Vagina (tissue), 2 donors: ENCODE measurements at regions not wholly inside any gene's neighbourhood (a gene's known extent, or its start where the extent isn't known, plus 50 kb on each side); places are given as distances from the start of the nearest gene placed in this dataset.

ENCODE experiments used
- DNase-seq, 2 donors: peaks; one replicate each; pipeline ENCODE4 v3.0.0-alpha.2; 2017; ENCODE audit errors: extremely low spot score in 2 of 2
- H3K27ac ChIP-seq: fragments of 200-600 bp; sonication (generic); one replicate; pipeline ENCODE4 v1.5.1; 2019
- H3K27me3 ChIP-seq: fragments of 200-600 bp; sonication (generic); one replicate; pipeline ENCODE4 v1.5.1; 2019
- H3K36me3 ChIP-seq, 2 donors: fragments of 200-600 bp; sonication (generic); one replicate each; pipeline ENCODE4 v1.5.1; 2017 to 2019
- H3K4me1 ChIP-seq: fragments of 200-600 bp; sonication (generic); one replicate; pipeline ENCODE4 v1.5.1; 2019
- H3K4me3 ChIP-seq, 2 donors: fragments of 200-600 bp; sonication (generic); 1 replicate in 1 of 2; 2 replicates in 1 of 2; pipeline ENCODE4 v1.5.1; 2016 to 2019
- H3K9me3 ChIP-seq: fragments of 200-600 bp; sonication (generic); one replicate; pipeline ENCODE4 v1.5.1; 2019
- CTCF ChIP-seq, 3 experiments: fragments of 450-650 bp in 2 of 3; fragments of 200-600 bp in 1 of 3; sonication (generic) in 1 of 3; IDR thresholded peaks; one replicate each; pipeline ENCODE4 v1.5.1; 2017 to 2019; ENCODE audit warnings: antibody characterized with exemption in 3 of 3, mild to moderate bottlenecking in 2 of 3, moderate library complexity in 2 of 3
- POLR2A ChIP-seq, 2 donors: fragments of 450-650 bp; IDR thresholded peaks; one replicate each; pipeline ENCODE4 v1.6.1; 2017; ENCODE audit warnings: antibody characterized with exemption in 2 of 2, mild to moderate bottlenecking in 2 of 2, moderate library complexity in 2 of 2
- POLR2AphosphoS5 ChIP-seq, 2 donors: sonication (generic); formaldehyde crosslinking; IDR thresholded peaks; one replicate each; pipeline ENCODE4 v1.9.0; 2017; ENCODE audit warnings: antibody characterized with exemption in 2 of 2, mild to moderate bottlenecking in 2 of 2, low read depth in 1 of 2; ENCODE audit not compliant: insufficient read depth in 1 of 2
- intact Hi-C: fragments of 100-400 bp; cut with DNase I; formaldehyde crosslinking; loops from one replicate; pipeline ENCODE4 v1.15.1; 2023

GRCh38 chr17:54813896-54814295 is 86.8 kb upstream of the TOM1L1 start:
- Histone ChIP-seq H3K4me3 (no peak overlapping the region), H3K27ac (no peak overlapping the region), H3K4me1 (no peaks in the 10 kb centered on the region), H3K27me3 (no peaks in the 10 kb centered on the region), H3K9me3 (no peaks in the 10 kb centered on the region), H3K36me3 (no peaks in the 10 kb centered on the region)
- DNase-seq = no peak
- intact Hi-C loops = no loop called here
- TF ChIP-seq CTCF (IDR thresholded peaks at IDR 0.05) (no peak), POLR2AphosphoS5 (IDR thresholded peaks at IDR 0.05; ENCODE audit: insufficient read depth in 1 of 2, low read depth in 1 of 2) (no peak), POLR2A (IDR thresholded peaks at IDR 0.05) (no peak)

- Histone ChIP-seq H3K4me1 (no peaks in the 10 kb centered on the region), H3K27ac (no peak overlapping the region), H3K4me3 (no peak overlapping the region), H3K36me3 (no peaks in the 10 kb centered on the region), H3K9me3 (no peaks in the 10 kb centered on the region), H3K27me3 (no peaks in the 10 kb centered on the region)
- no peak for DNase-seq
- intact Hi-C loops = no loop called here
- TF ChIP-seq POLR2AphosphoS5 (IDR thresholded peaks at IDR 0.05; ENCODE audit: insufficient read depth in 1 of 2, low read depth in 1 of 2) = no peak
- TF ChIP-seq POLR2A (IDR thresholded peaks at IDR 0.05) = no peak
- TF ChIP-seq CTCF (IDR thresholded peaks at IDR 0.05) = no peak
Observed at GRCh38 chr17:54814371-54814770, 86.3 kb upstream of the TOM1L1 start.

- TF ChIP-seq CTCF (IDR thresholded peaks at IDR 0.05) (no peak), POLR2AphosphoS5 (IDR thresholded peaks at IDR 0.05; ENCODE audit: insufficient read depth in 1 of 2, low read depth in 1 of 2) (no peak)
- no peak overlapping the region for H3K27ac ChIP-seq
- no peaks in the 10 kb centered on the region for H3K9me3 ChIP-seq
- no peaks in the 10 kb centered on the region for H3K36me3 ChIP-seq
- H3K27me3 ChIP-seq = no peaks in the 10 kb centered on the region
- no peaks in the 10 kb centered on the region for H3K4me1 ChIP-seq
- intact Hi-C loops = no loop called here
- DNase-seq = no peak
- H3K4me3 ChIP-seq = no peak overlapping the region
Observed at GRCh38 chr17:54834086-54834485, 66.6 kb upstream of the TOM1L1 start.

- no peaks in the 10 kb centered on the region for H3K4me1 ChIP-seq
- H3K36me3 ChIP-seq = no peaks in the 10 kb centered on the region
- intact Hi-C loops = no loop called here
- DNase-seq = no peak
- no peaks in the 10 kb centered on the region for H3K9me3 ChIP-seq
- H3K27ac ChIP-seq = no peak overlapping the region
- no peak overlapping the region for H3K4me3 ChIP-seq
- no peak for TF ChIP-seq CTCF (IDR thresholded peaks at IDR 0.05)
- no peak for TF ChIP-seq POLR2A (IDR thresholded peaks at IDR 0.05)
- no peak for TF ChIP-seq POLR2AphosphoS5 (IDR thresholded peaks at IDR 0.05; ENCODE audit: insufficient read depth in 1 of 2, low read depth in 1 of 2)
- H3K27me3 ChIP-seq = no peaks in the 10 kb centered on the region
Observed at GRCh38 chr17:54835015-54835414, 65.6 kb upstream of the TOM1L1 start.

- Histone ChIP-seq H3K36me3 (no peaks in the 10 kb centered on the region), H3K27me3 (no peaks in the 10 kb centered on the region), H3K9me3 (no peaks in the 10 kb centered on the region), H3K4me1 (no peaks in the 10 kb centered on the region), H3K4me3 (no peak overlapping the region), H3K27ac (no peak overlapping the region)
- DNase-seq = no peak
- TF ChIP-seq POLR2AphosphoS5 (IDR thresholded peaks at IDR 0.05; ENCODE audit: insufficient read depth in 1 of 2, low read depth in 1 of 2) (no peak), CTCF (IDR thresholded peaks at IDR 0.05) (no peak), POLR2A (IDR thresholded peaks at IDR 0.05) (no peak)
- intact Hi-C loops = no loop called here
Observed at GRCh38 chr17:54836723-54837462, 63.8 kb upstream of the TOM1L1 start.
